ENCODE measurements at regions not wholly inside any gene's neighbourhood (a gene's known extent, or its start where the extent isn't known, plus 50 kb on each side); places are given as distances from the start of the nearest gene placed in this dataset.

DNA sequence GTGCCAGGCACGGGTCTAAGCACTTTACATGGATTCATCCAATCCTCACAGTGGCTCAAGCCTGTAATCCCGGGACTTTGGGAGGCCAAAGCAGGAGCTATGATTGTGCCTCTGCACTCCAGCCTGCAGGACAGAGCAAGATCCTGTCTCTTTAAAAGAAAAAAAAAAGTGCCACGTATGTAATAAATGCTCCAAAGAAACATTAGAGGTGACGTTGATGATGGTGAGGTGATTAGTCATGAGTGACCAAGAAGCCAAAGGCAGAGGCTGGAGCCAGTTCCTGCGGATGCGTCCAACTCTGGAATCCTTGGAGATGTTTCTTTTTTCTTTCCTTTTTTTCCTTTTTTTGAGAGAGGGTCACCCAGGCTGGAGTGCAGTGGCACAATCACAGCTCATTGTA, 59.4 kb upstream of the SIAH1 start:
- H2BK15ac ChIP-seq (ENCODE audit: low read depth, low read length) = peak overlapping the region; percentile 56; the same call in 2 of the 3 replicates
- H3K14ac ChIP-seq (replicated peaks; ENCODE audit: low read depth, low read length) = peak overlapping the region; percentile 78
- DNase-seq (peak; percentile 94), ATAC-seq (ENCODE audit: low read depth) (peak; percentile 87)
- peak overlapping the region; percentile 98 for H2AK9ac ChIP-seq (replicated peaks; ENCODE audit: low read depth, low read length, poor library complexity)
- peak overlapping the region; percentile 50 for H3K9ac ChIP-seq (ENCODE audit: low read depth, low read length)
- H3K79me1 ChIP-seq (ENCODE audit: low read depth in 1 of 2, low read length in 2 of 2) = no peaks in the 10 kb centered on the region; a peak in 1 of 4 replicates
- H3K9me3 ChIP-seq (ENCODE audit: control insufficient read depth, insufficient read depth, low read length) = no peaks in the 10 kb centered on the region
- intact Hi-C loops (cut with micrococcal nuclease) = loop anchor here (2.0 kb wide), 1 partner anchor 36 kb away; no protein-coding TSS in a partner anchor
- H4K5ac ChIP-seq (ENCODE audit: low read depth, low read length) = peak overlapping the region; percentile 80
- dilution Hi-C loops (cut with HindIII; ENCODE audit: low sequenced_read_pairs, unreplicated experiment) = no loop called here
- peak overlapping the region; percentile 63 for H3K4me2 ChIP-seq (ENCODE audit: low read depth, low read length)
- H2AK5ac ChIP-seq (ENCODE audit: low read depth, low read length) = peak overlapping the region; percentile 68
- no TSS peak for BruUV-seq (replicated peaks)
- H2BK120ac ChIP-seq (ENCODE audit: low read depth, low read length) = peak overlapping the region; percentile 95
- peak overlapping the region; percentile 64; the same call in 1 of the 2 replicates for H3K23ac ChIP-seq (ENCODE audit: low read depth, low read length)
- peak overlapping the region; percentile 97 for H2BK5ac ChIP-seq (ENCODE audit: low read depth, low read length, poor library complexity, severe bottlenecking)
- H3K56ac ChIP-seq (ENCODE audit: extremely low read depth, insufficient read depth, low read length) = peak overlapping the region; percentile 91
- H3K4ac ChIP-seq (ENCODE audit: low read depth, low read length) = peak overlapping the region; percentile 90
- peaks cover 9% of the 10 kb centered on the region; the same call in 1 of the 2 replicates for H3K9me1 ChIP-seq (ENCODE audit: insufficient read depth, low read length)
- H4K8ac ChIP-seq (ENCODE audit: low read depth in 2 of 2, low read length in 2 of 2) = peak overlapping the region; percentile 37 to 96
- no peak for TF ChIP-seq SMC3 (IDR thresholded peaks at IDR 0.05; ENCODE audit: low read depth, low read length)
- peak; percentile 79 for TF ChIP-seq MAFK (IDR thresholded peaks at IDR 0.05; ENCODE audit: low read depth, low read length)
- peak; percentile 44; the same call in 1 of the 2 replicates for TF ChIP-seq POLR2A (IDR thresholded peaks at IDR 0.05; ENCODE audit: low read depth, low read length)
- TF ChIP-seq BHLHE40 (IDR thresholded peaks at IDR 0.05; ENCODE audit: low read depth, low read length) = no peak
- TF ChIP-seq RFX5 (IDR thresholded peaks at IDR 0.05; ENCODE audit: low read depth, low read length) = peak; percentile 66; the same call in 1 of the 2 replicates
- TF ChIP-seq FOS (IDR thresholded peaks at IDR 0.05; ENCODE audit: low read depth, low read length) = peak; percentile 64; the same call in 1 of the 2 replicates
- no peaks in the 10 kb centered on the region for H4K20me1 ChIP-seq (ENCODE audit: insufficient read depth, low read length)
- H2BK20ac ChIP-seq (ENCODE audit: low read depth, low read length) = peak overlapping the region; percentile 60
- no peak overlapping the region; the same call in 1 of the 2 replicates for H3K4me3 ChIP-seq (ENCODE audit: insufficient read depth, low read depth, low read length)
- ChIA-PET POLR2A (ENCODE audit: unreplicated experiment) (no interaction called here), CTCF (interaction anchor here (0.7 kb wide), 1 partner anchor 182 kb away, joined by 4 read pairs; no protein-coding TSS in a partner anchor)
- peak overlapping the region; percentile 93 for H4K91ac ChIP-seq (ENCODE audit: insufficient read depth, low read depth, low read length)
- no peaks in the 10 kb centered on the region for H3K36me3 ChIP-seq (ENCODE audit: control insufficient read depth, insufficient read depth, low read length)
- WGBS, 2 experiments (ENCODE audit: extremely low coverage in 2 of 2, insufficient read length in 1 of 2) = 60% methylated on average over 2 of the region's 6 CpGs; no CpG with 5 or more reads in 1 of the 2 experiments
- peaks cover 6% of the 10 kb centered on the region for H3K4me1 ChIP-seq (ENCODE audit: control insufficient read depth, insufficient read depth, low read length)
- H3K18ac ChIP-seq (ENCODE audit: low read depth, low read length) = peak overlapping the region; percentile 89
- H2AFZ ChIP-seq (replicated peaks; ENCODE audit: low read length, poor library complexity) = peak overlapping the region; percentile 91
- peak overlapping the region; percentile 85 for H3K27ac ChIP-seq (ENCODE audit: insufficient read depth, low read length)
- H3K27me3 ChIP-seq (ENCODE audit: control insufficient read depth, insufficient read depth, low read length) = no peaks in the 10 kb centered on the region
- in situ Hi-C loops (cut with MboI; ENCODE audit: low sequenced_read_pairs) = no loop called here

All from IMR-90 (cell line).